Breast epithelium (tissue), 3 donors: ENCODE measurements at regions not wholly inside any gene's neighbourhood (a gene's known extent, or its start where the extent isn't known, plus 50 kb on each side); places are given as distances from the start of the nearest gene placed in this dataset.

ENCODE experiments used
- POLR2A ChIP-seq: fragments of 450-650 bp; IDR thresholded peaks from one replicate; pipeline ENCODE4 v1.6.1; 2016; ENCODE audit warnings: antibody characterized with exemption, mild to moderate bottlenecking, moderate library complexity
- TF ChIP-seq, protein P1 (sequence below), 3 donors: fragments of 450-650 bp; IDR thresholded peaks; one replicate each; pipeline ENCODE4 v1.5.1; 2016 to 2017; ENCODE audit warnings: antibody characterized with exemption in 3 of 3, mild to moderate bottlenecking in 3 of 3, moderate library complexity in 3 of 3

DNA sequence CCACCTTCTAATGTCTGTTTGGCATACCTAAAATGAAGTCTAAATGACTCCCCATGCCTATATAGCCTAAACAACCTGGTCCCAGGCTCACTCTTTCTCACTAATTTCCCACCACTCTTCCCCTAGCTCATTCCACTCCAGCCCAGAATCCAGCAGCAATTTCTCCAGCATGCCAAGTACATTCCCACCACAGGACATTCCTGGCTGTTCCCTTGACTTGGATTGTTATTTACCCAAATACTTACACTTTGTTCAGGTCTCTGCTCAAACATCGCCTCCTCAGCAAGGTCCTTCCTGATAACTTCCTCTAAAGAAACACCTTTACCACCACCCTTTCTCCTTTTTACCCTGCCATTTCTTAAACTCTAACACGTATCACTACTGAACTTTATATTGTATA lies 743.4 kb downstream of the RPS29 start:
- TF ChIP-seq, protein P1, sequence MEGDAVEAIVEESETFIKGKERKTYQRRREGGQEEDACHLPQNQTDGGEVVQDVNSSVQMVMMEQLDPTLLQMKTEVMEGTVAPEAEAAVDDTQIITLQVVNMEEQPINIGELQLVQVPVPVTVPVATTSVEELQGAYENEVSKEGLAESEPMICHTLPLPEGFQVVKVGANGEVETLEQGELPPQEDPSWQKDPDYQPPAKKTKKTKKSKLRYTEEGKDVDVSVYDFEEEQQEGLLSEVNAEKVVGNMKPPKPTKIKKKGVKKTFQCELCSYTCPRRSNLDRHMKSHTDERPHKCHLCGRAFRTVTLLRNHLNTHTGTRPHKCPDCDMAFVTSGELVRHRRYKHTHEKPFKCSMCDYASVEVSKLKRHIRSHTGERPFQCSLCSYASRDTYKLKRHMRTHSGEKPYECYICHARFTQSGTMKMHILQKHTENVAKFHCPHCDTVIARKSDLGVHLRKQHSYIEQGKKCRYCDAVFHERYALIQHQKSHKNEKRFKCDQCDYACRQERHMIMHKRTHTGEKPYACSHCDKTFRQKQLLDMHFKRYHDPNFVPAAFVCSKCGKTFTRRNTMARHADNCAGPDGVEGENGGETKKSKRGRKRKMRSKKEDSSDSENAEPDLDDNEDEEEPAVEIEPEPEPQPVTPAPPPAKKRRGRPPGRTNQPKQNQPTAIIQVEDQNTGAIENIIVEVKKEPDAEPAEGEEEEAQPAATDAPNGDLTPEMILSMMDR (IDR thresholded peaks at IDR 0.05) = no peak
- TF ChIP-seq POLR2A = no peak
